GM21526 (cell line): ENCODE measurements at regions not wholly inside any gene's neighbourhood (a gene's known extent, or its start where the extent isn't known, plus 50 kb on each side); places are given as distances from the start of the nearest gene placed in this dataset.

Experiments
- ATAC-seq: cut with Tn5 transposase; IDR thresholded peaks from one replicate; pipeline ENCODE4 v1.9.1; 2021; ENCODE audit warnings: moderate library complexity; ENCODE audit not compliant: unreplicated experiment, low FRiP score

DNA sequence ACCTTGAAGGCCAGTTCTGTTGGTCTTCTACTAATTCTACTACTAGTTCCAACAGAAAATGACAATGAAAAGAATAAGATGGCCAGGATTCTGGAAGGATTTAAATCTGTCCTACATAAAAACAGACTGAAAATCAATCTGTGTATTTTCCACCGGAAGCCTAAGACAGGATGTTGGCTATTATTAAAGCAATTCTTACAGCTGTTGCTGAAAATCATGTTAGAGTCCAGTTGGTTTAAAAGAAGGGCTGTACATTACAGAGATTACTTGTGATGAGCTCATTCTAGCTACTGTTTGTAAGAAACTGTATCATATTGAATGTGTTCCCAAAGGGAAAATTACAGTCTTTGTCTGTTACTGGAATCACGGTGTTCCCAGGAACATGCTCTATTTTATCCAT lies 54.8 kb upstream of the MAGEB16 start:
- ATAC-seq, result no peak
